A549 (cell line): ENCODE measurements at regions not wholly inside any gene's neighbourhood (a gene's known extent, or its start where the extent isn't known, plus 50 kb on each side); places are given as distances from the start of the nearest gene placed in this dataset.

Experiments
- CBX8 ChIP-seq: fragments of 200-600 bp; sonication (generic); IDR thresholded peaks from 2 replicates; pipeline ENCODE4 v1.6.1; 2016
- EP300 ChIP-seq, 2 experiments: fragments of >200 bp; sonication (Bioruptor Twin); formaldehyde crosslinking; IDR thresholded peaks; 2 replicates in 1 of 2; 3 replicates in 1 of 2; pipeline ENCODE4 v1.6.1; 2016 to 2017
- JUN ChIP-seq, 2 experiments: fragments of >200 bp; sonication (Bioruptor Twin); formaldehyde crosslinking; IDR thresholded peaks; 2 replicates in 1 of 2; 3 replicates in 1 of 2; pipeline ENCODE4 v1.6.1; 2016 to 2017
- KDM1A ChIP-seq: fragments of 200-600 bp; sonication (generic); IDR thresholded peaks from 2 replicates; pipeline ENCODE4 v1.6.1; 2016; ENCODE audit warnings: low read depth, mild to moderate bottlenecking
- MAZ ChIP-seq: fragments of 150-350 bp; IDR thresholded peaks from 2 replicates; pipeline ENCODE4 v1.6.1; 2014; ENCODE audit warnings: antibody characterized with exemption, low read depth, low read length, borderline replicate concordance
- NPAS2 ChIP-seq: fragments of 250-450 bp; sonication (Bioruptor Pico); IDR thresholded peaks from 2 replicates; pipeline ENCODE4 v1.8.0; 2022; ENCODE audit warnings: mild to moderate bottlenecking, moderate library complexity, borderline replicate concordance
- POLR2A ChIP-seq: IDR thresholded peaks from 2 replicates; pipeline ENCODE4 v1.6.1; 2012; ENCODE audit warnings: mild to moderate bottlenecking, low read length
- POLR2AphosphoS2 ChIP-seq: conservative IDR thresholded peaks from 2 replicates; pipeline ENCODE4 v1.6.1; 2012; ENCODE audit warnings: low read length, improper control_type of control experiment, inconsistent platforms
- RAD21 ChIP-seq, 2 experiments: fragments of >200 bp in 1 of 2; sonication (Bioruptor Twin) in 1 of 2; formaldehyde crosslinking in 1 of 2; IDR thresholded peaks in 1 of 2; conservative IDR thresholded peaks in 1 of 2; 2 replicates in 1 of 2; 3 replicates in 1 of 2; pipeline ENCODE4 v1.6.1; 2012 to 2018; ENCODE audit warnings: inconsistent platforms in 1 of 2
- USF2 ChIP-seq: fragments of 450-650 bp; IDR thresholded peaks from 2 replicates; pipeline ENCODE4 v1.6.1; 2014; ENCODE audit warnings: antibody characterized with exemption
- TF ChIP-seq, protein P1 (sequence below): fragments of >200 bp; sonication (Bioruptor Twin); formaldehyde crosslinking; IDR thresholded peaks from 3 replicates; pipeline ENCODE4 v1.5.1; 2016
- TF ChIP-seq, protein P2 (sequence below): fragments of 250-450 bp; sonication (Bioruptor Pico); IDR thresholded peaks from 2 replicates; pipeline ENCODE4 v1.5.0; 2020; ENCODE audit warnings: low read depth, mild to moderate bottlenecking, moderate library complexity

- TF ChIP-seq POLR2A (no peak), MAZ (no peak), KDM1A (no peak), RAD21 (conservative IDR thresholded peaks at IDR 0.05 in 1 of 2, IDR thresholded peaks at IDR 0.05 in 1 of 2) (no peak), NPAS2 (CRISPR knock-in tag) (no peak), EP300 (IDR thresholded peaks at IDR 0.05) (no peak), JUN (IDR thresholded peaks at IDR 0.05) (no peak), CBX8 (no peak), USF2 (no peak), POLR2AphosphoS2 (no peak)
- TF ChIP-seq, protein P1, sequence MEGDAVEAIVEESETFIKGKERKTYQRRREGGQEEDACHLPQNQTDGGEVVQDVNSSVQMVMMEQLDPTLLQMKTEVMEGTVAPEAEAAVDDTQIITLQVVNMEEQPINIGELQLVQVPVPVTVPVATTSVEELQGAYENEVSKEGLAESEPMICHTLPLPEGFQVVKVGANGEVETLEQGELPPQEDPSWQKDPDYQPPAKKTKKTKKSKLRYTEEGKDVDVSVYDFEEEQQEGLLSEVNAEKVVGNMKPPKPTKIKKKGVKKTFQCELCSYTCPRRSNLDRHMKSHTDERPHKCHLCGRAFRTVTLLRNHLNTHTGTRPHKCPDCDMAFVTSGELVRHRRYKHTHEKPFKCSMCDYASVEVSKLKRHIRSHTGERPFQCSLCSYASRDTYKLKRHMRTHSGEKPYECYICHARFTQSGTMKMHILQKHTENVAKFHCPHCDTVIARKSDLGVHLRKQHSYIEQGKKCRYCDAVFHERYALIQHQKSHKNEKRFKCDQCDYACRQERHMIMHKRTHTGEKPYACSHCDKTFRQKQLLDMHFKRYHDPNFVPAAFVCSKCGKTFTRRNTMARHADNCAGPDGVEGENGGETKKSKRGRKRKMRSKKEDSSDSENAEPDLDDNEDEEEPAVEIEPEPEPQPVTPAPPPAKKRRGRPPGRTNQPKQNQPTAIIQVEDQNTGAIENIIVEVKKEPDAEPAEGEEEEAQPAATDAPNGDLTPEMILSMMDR, result no peak
- TF ChIP-seq, protein P2, sequence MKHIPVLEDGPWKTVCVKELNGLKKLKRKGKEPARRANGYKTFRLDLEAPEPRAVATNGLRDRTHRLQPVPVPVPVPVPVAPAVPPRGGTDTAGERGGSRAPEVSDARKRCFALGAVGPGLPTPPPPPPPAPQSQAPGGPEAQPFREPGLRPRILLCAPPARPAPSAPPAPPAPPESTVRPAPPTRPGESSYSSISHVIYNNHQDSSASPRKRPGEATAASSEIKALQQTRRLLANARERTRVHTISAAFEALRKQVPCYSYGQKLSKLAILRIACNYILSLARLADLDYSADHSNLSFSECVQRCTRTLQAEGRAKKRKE (CRISPR knock-in tag), result no peak
Measured at GRCh38 chr13:80113714-80114454, 227.0 kb downstream of the SPRY2 start.
